A204.1 (cell line): ENCODE measurements at regions not wholly inside any gene's neighbourhood (a gene's known extent, or its start where the extent isn't known, plus 50 kb on each side); places are given as distances from the start of the nearest gene placed in this dataset.

Experiments
- FAIRE-seq: peaks from 2 replicates; lab custom pipeline; 2012; peaks lifted over from hg19 to GRCh38; lab: Jason Lieb, UNC

GRCh38 chr9:89916001-89916597, 311.3 kb downstream of the GADD45G start:
- no peak for FAIRE-seq

- FAIRE-seq, result no peak
These were observed 313.0 kb downstream of the GADD45G start for GRCh38 chr9:89917861-89918260.

GRCh38 chr9:89919171-89919681, 314.4 kb downstream of the GADD45G start:
- FAIRE-seq, result no peak

- no peak for FAIRE-seq
These were observed 315.3 kb downstream of the GADD45G start for GRCh38 chr9:89920131-89920530.

GRCh38 chr9:89920951-89921350, 316.1 kb downstream of the GADD45G start:
- FAIRE-seq, result no peak

GRCh38 chr9:89922099-89922498, 317.3 kb downstream of the GADD45G start:
- no peak for FAIRE-seq

GRCh38 chr9:89923174-89923573, 318.4 kb downstream of the GADD45G start:
- no peak for FAIRE-seq

- no peak for FAIRE-seq
These were observed 319.2 kb downstream of the GADD45G start for GRCh38 chr9:89923961-89924504.

- FAIRE-seq, result no peak
These were observed 319.8 kb downstream of the GADD45G start for GRCh38 chr9:89924611-89925010.

GRCh38 chr9:89926167-89926566, 321.4 kb downstream of the GADD45G start:
- no peak for FAIRE-seq

GRCh38 chr9:89926691-89927220, 321.9 kb downstream of the GADD45G start:
- no peak for FAIRE-seq

- no peak for FAIRE-seq
These were observed 323.3 kb downstream of the GADD45G start for GRCh38 chr9:89928106-89928505.

- no peak for FAIRE-seq
These were observed 323.9 kb downstream of the GADD45G start for GRCh38 chr9:89928521-89929275.

GRCh38 chr9:89929315-89929672, 324.5 kb downstream of the GADD45G start:
- no peak for FAIRE-seq

- no peak for FAIRE-seq
These were observed 325.1 kb downstream of the GADD45G start for GRCh38 chr9:89929673-89930480.

- FAIRE-seq, result no peak
These were observed 328.8 kb downstream of the GADD45G start for GRCh38 chr9:89933578-89933977.

GRCh38 chr9:89935115-89935514, 330.3 kb downstream of the GADD45G start:
- FAIRE-seq, result no peak

GRCh38 chr9:89935801-89936200, 331.0 kb downstream of the GADD45G start:
- no peak for FAIRE-seq

GRCh38 chr9:89937051-89937450, 332.2 kb downstream of the GADD45G start:
- no peak for FAIRE-seq

GRCh38 chr9:89939181-89939580, 334.4 kb downstream of the GADD45G start:
- no peak for FAIRE-seq

GRCh38 chr9:89939626-89940292, 334.9 kb downstream of the GADD45G start:
- FAIRE-seq, result no peak

- FAIRE-seq, result no peak
These were observed 335.8 kb downstream of the GADD45G start for GRCh38 chr9:89940625-89941024.
